GM18507 (cell line): ENCODE measurements at regions not wholly inside any gene's neighbourhood (a gene's known extent, or its start where the extent isn't known, plus 50 kb on each side); places are given as distances from the start of the nearest gene placed in this dataset.
"Not testable (repeated sequence)": the region's sequence is repeated elsewhere in the genome, so short reads cannot be mapped to it uniquely, and the experiment has no call there.

Source experiments
- DNase-seq: peaks from one replicate; pipeline ENCODE4 v3.0.0; 2011; ENCODE audit warnings: low read depth; ENCODE audit not compliant: insufficient read length; ENCODE audit errors: extremely low spot score
- FAIRE-seq: peaks from 2 replicates; lab custom pipeline; 2011; peaks lifted over from hg19 to GRCh38; lab: Jason Lieb, UNC

- DNase-seq, result no peak
- FAIRE-seq, result no peak
These were observed 925.1 kb upstream of the ATXN7L3B start for GRCh38 chr12:73612551-73612950.

- DNase-seq (no peak), FAIRE-seq (no peak)
These were observed 914.2 kb upstream of the ATXN7L3B start for GRCh38 chr12:73623421-73623820.

- DNase-seq (no peak), FAIRE-seq (no peak)
These were observed 912.4 kb upstream of the ATXN7L3B start for GRCh38 chr12:73625226-73625625.

- FAIRE-seq (no peak), DNase-seq (no peak)
These were observed 908.5 kb upstream of the ATXN7L3B start for GRCh38 chr12:73629171-73629570.

- no peak for FAIRE-seq
These were observed 907.5 kb upstream of the ATXN7L3B start for GRCh38 chr12:73629893-73630831.

GRCh38 chr12:73632191-73632590 is 905.4 kb upstream of the ATXN7L3B start:
- DNase-seq (no peak), FAIRE-seq (no peak)

More at GRCh38 chr12:73629893-73630831, 907.5 kb upstream of the ATXN7L3B start:
- DNase-seq, result no peak

- FAIRE-seq, result no peak
- DNase-seq, result no peak
These were observed 905.0 kb upstream of the ATXN7L3B start for GRCh38 chr12:73632661-73633060.

- not testable (repeated sequence) for FAIRE-seq
These were observed 898.2 kb upstream of the ATXN7L3B start for GRCh38 chr12:73639397-73639796.

GRCh38 chr12:73656375-73656774 is 881.3 kb upstream of the ATXN7L3B start:
- no peak for DNase-seq
- no peak for FAIRE-seq

More at GRCh38 chr12:73639397-73639796, 898.2 kb upstream of the ATXN7L3B start:
- DNase-seq, result not testable (repeated sequence)

- no peak for FAIRE-seq
These were observed 877.8 kb upstream of the ATXN7L3B start for GRCh38 chr12:73659802-73660201.

GRCh38 chr12:73665193-73665592 is 872.4 kb upstream of the ATXN7L3B start:
- DNase-seq, result no peak

More at GRCh38 chr12:73659802-73660201, 877.8 kb upstream of the ATXN7L3B start:
- no peak for DNase-seq

GRCh38 chr12:73671550-73671949 is 866.1 kb upstream of the ATXN7L3B start:
- not testable (repeated sequence) for DNase-seq, FAIRE-seq

More at GRCh38 chr12:73665193-73665592, 872.4 kb upstream of the ATXN7L3B start:
- FAIRE-seq, result no peak

- FAIRE-seq (no peak), DNase-seq (no peak)
These were observed 859.9 kb upstream of the ATXN7L3B start for GRCh38 chr12:73677520-73678291.

- FAIRE-seq, result no peak
- no peak for DNase-seq
These were observed 859.3 kb upstream of the ATXN7L3B start for GRCh38 chr12:73678335-73678734.

- FAIRE-seq (no peak), DNase-seq (no peak)
These were observed 838.3 kb upstream of the ATXN7L3B start for GRCh38 chr12:73699318-73699717.

- no peak for DNase-seq
- no peak for FAIRE-seq
These were observed 823.0 kb upstream of the ATXN7L3B start for GRCh38 chr12:73714655-73715054.

GRCh38 chr12:73716143-73716542 is 821.5 kb upstream of the ATXN7L3B start:
- FAIRE-seq, DNase-seq: not testable (repeated sequence)

GRCh38 chr12:73719223-73719622 is 818.4 kb upstream of the ATXN7L3B start:
- no peak for DNase-seq
- FAIRE-seq, result no peak

GRCh38 chr12:73726881-73727280 is 810.8 kb upstream of the ATXN7L3B start:
- FAIRE-seq (no peak), DNase-seq (no peak)

- FAIRE-seq (no peak), DNase-seq (no peak)
These were observed 806.0 kb upstream of the ATXN7L3B start for GRCh38 chr12:73731658-73732057.
